ENCODE measurements at regions not wholly inside any gene's neighbourhood (a gene's known extent, or its start where the extent isn't known, plus 50 kb on each side); places are given as distances from the start of the nearest gene placed in this dataset.

DNA sequence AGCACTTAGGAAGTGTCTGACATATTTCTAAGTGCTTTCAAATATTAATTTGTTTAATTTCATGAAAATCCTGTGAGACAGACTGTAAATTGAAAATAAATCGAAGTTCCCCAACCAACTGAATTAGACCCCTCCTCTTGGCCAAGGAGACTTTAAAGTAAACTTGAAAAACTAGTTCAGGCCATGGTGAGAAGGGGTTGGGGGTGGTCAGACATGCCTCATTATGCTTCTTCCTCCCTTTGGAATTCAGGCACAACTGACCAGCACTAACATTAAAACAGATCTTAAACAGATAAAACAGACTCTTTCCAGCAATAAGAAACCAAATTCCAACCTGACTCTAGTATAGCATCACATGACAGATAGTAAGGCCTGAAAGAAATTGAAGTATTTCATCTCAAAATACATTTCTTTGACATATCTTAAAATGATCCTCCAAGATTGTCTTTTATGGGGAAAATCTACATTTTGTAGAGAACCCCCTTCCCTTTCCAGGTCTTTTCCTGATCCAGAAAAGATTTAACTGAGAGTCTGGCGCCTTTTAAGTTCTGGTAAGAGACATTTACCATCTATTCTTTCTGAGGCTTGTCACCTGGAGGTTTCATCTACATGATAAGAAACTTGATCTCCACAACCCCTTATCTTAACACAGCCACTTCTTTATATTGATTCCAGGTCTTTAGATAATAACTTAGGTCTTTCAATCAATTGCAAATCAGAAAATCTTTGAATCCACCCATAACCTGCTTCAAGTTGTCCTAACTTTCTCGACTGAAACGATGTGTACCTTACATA is 336.5 kb downstream of the PCDH20 start:
- no peak for TF ChIP-seq POLR2A (IDR thresholded peaks at IDR 0.05; ENCODE audit: low read length)
- TF ChIP-seq GATA1 (IDR thresholded peaks at IDR 0.05; ENCODE audit: low read depth, low read length), result no peak
